Neutrophil (primary cell): ENCODE measurements at regions not wholly inside any gene's neighbourhood (a gene's known extent, or its start where the extent isn't known, plus 50 kb on each side); places are given as distances from the start of the nearest gene placed in this dataset.

Experiments used
- H3K27ac ChIP-seq: fragments of 200-600 bp; sonication (generic); 2 replicates; pipeline ENCODE4 v1.5.1; 2016; ENCODE audit warnings: mild to moderate bottlenecking, moderate library complexity
- H3K27me3 ChIP-seq: fragments of 200-600 bp; sonication (generic); 2 replicates; pipeline ENCODE4 v1.6.0; 2016; ENCODE audit warnings: mild to moderate bottlenecking
- H3K36me3 ChIP-seq: fragments of 200-600 bp; sonication (generic); 2 replicates; pipeline ENCODE4 v1.5.1; 2017
- H3K4me1 ChIP-seq, 2 experiments: fragments of 200-600 bp in 1 of 2; sonication (generic) in 1 of 2; 1 replicate in 1 of 2; 2 replicates in 1 of 2; pipeline versions ENCODE4 v1.5.1 to v1.6.1; 2013 to 2016; ENCODE audit warnings: low read depth in 1 of 2, low read length in 1 of 2, mild to moderate bottlenecking in 1 of 2, moderate library complexity in 1 of 2; ENCODE audit not compliant: control insufficient read depth in 1 of 2, insufficient read depth in 1 of 2
- H3K4me3 ChIP-seq, 2 experiments: fragments of 200-600 bp in 1 of 2; sonication (generic) in 1 of 2; 1 replicate in 1 of 2; 2 replicates in 1 of 2; pipeline ENCODE4 v1.5.1; 2013 to 2016; ENCODE audit warnings: low read depth in 1 of 2, low read length in 1 of 2, mild to moderate bottlenecking in 1 of 2, moderate library complexity in 1 of 2
- H3K9me3 ChIP-seq: fragments of 200-600 bp; sonication (generic); 2 replicates; pipeline ENCODE4 v1.5.1; 2016
- TF ChIP-seq, protein P1 (sequence below): fragments of 200-600 bp; sonication (generic); IDR thresholded peaks from 2 replicates; pipeline ENCODE4 v1.5.1; 2016; ENCODE audit warnings: antibody characterized with exemption

DNA sequence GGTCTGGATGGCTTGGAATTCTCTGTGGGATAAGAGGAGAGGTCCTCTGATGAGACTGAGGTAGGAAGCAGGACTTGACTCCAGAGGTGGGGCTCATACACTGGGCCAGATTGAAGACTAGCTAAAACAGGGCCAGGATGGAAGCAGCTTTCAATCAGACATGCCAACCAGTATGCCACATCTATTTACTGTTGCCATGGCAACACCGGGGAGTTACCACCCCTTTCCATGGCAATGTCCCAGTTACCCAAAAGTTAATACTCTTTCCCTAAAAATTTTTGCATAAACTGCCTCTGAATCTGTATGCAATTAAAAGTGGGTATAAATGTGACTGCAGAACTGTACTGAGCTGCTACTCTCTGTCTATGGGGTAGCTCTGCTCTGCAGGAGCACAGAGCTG lies 247.5 kb upstream of the ZBED5 start:
- H3K36me3 ChIP-seq, result no peaks in the 10 kb centered on the region
- no peak overlapping the region for H3K4me3 ChIP-seq
- H3K27ac ChIP-seq, result no peak overlapping the region
- TF ChIP-seq, protein P1, sequence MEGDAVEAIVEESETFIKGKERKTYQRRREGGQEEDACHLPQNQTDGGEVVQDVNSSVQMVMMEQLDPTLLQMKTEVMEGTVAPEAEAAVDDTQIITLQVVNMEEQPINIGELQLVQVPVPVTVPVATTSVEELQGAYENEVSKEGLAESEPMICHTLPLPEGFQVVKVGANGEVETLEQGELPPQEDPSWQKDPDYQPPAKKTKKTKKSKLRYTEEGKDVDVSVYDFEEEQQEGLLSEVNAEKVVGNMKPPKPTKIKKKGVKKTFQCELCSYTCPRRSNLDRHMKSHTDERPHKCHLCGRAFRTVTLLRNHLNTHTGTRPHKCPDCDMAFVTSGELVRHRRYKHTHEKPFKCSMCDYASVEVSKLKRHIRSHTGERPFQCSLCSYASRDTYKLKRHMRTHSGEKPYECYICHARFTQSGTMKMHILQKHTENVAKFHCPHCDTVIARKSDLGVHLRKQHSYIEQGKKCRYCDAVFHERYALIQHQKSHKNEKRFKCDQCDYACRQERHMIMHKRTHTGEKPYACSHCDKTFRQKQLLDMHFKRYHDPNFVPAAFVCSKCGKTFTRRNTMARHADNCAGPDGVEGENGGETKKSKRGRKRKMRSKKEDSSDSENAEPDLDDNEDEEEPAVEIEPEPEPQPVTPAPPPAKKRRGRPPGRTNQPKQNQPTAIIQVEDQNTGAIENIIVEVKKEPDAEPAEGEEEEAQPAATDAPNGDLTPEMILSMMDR, result no peak
- H3K4me1 ChIP-seq, result no peaks in the 10 kb centered on the region
- no peaks in the 10 kb centered on the region for H3K9me3 ChIP-seq
- no peaks in the 10 kb centered on the region for H3K27me3 ChIP-seq

DNA sequence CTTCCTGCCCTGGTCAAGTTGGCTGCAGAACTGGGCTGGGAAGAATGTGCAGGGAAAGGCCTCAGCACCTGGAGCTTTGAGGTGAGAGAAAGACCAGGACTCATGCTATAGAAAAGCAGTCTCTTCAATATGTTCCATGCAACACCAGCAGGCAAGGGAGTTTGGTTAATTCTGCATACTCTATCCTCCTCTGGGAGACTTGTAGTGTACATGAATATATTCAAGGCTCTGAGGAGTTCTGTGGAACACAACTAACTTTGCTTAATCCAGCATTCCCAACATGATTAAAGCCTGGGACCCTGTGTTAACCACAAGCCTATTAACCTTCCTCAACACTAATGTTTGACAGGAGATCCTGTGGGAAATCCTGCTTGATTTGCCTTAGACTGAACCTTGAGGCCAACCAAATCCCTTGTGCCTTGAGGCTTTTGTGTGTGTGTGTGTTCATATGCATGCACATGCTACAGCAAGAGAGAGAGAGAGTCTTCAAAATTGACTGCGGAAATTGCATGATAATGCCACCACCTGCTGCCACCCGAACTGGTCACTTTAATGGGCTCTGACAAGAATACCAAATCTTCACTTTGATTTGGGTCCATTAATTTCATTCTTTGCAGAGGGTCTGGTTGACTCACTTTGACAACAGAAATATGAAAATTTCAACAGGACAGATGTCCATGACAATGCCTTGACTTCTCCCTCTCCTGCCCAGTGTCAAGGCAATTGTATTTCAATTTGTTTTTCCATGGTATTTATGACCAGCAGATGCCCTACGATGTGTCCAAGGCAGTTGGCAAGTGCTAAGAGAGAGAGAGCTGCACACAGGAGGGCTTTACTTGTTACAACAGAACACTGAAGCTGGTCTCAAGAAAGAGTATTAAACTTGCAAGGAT lies 238.2 kb upstream of the ZBED5 start:
- TF ChIP-seq, protein P1, result no peak
- Histone ChIP-seq H3K4me1 (no peaks in the 10 kb centered on the region), H3K27me3 (peaks cover 13% of the 10 kb centered on the region), H3K9me3 (no peaks in the 10 kb centered on the region), H3K27ac (no peak overlapping the region), H3K36me3 (no peaks in the 10 kb centered on the region), H3K4me3 (no peak overlapping the region)

DNA sequence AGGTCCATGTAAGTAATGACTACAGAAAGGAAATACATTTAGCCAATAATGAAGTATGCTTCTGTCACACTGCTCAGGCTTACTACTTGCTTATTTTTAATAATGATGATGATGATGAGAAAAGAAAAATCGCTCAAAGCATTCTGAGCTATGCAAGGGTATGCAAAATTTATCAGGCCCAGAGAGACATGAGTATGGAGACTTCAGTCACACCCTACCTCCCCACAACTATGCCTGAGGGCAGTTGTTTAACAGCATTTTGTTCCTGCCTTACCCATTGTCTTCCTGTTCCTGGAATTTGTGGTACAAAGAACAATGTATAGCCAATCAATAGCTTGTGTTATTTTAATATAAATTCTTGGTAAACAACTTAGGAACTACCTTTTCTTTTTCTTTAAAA lies 232.6 kb upstream of the ZBED5 start:
- no peak overlapping the region for H3K4me3 ChIP-seq
- no peak overlapping the region for H3K27ac ChIP-seq
- H3K36me3 ChIP-seq, result no peaks in the 10 kb centered on the region
- TF ChIP-seq, protein P1, result no peak
- H3K9me3 ChIP-seq, result no peaks in the 10 kb centered on the region
- H3K4me1 ChIP-seq, result no peaks in the 10 kb centered on the region
- H3K27me3 ChIP-seq, result no peaks in the 10 kb centered on the region

DNA sequence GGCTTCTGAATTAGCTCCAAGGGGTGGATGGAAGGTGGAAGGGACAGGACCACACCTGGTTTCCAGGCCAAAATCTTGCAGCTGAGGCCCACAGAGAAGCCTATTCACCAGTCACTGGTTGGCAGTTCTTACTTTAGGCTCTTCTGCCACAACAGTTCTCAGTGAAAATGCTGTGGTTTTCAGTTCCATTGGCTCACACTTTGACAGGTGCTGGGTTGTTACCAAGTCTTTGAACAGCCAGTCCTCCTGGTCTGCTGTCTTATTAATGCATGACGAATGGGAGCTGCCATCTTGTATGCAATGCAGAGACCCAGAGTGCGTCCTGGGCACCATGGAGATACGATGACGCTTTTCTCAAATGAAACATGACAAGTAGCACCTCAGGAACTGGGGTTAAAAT lies 232.0 kb upstream of the ZBED5 start:
- no peaks in the 10 kb centered on the region for H3K4me1 ChIP-seq
- no peaks in the 10 kb centered on the region for H3K36me3 ChIP-seq
- H3K27me3 ChIP-seq, result no peaks in the 10 kb centered on the region
- H3K27ac ChIP-seq, result no peak overlapping the region
- no peaks in the 10 kb centered on the region for H3K9me3 ChIP-seq
- TF ChIP-seq, protein P1, result no peak
- no peak overlapping the region for H3K4me3 ChIP-seq

DNA sequence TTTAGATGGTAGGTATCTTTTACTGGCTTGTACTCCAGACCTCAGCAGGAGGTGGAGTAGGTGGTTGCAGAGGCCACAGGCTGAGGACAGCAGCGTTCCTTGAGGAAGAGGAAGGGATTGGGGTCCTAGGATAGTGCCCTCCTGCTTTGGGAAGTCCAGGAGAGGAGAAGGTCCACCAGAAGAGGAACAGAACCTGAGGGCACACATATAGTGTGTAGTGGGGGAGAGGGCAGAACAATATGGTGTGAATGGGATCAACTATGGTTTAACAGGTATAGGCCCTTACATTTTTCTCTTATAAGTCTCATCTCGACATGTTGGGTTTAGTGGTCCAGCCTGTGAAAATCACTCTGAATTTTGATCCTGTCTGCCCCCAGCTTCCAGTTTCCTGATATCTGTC lies 229.1 kb upstream of the ZBED5 start:
- Histone ChIP-seq H3K4me1 (no peaks in the 10 kb centered on the region), H3K27me3 (peaks cover 11% of the 10 kb centered on the region), H3K36me3 (no peaks in the 10 kb centered on the region), H3K9me3 (no peaks in the 10 kb centered on the region), H3K4me3 (no peak overlapping the region), H3K27ac (no peak overlapping the region)
- TF ChIP-seq, protein P1, result no peak
